HG02840 (cell line): ENCODE measurements at regions not wholly inside any gene's neighbourhood (a gene's known extent, or its start where the extent isn't known, plus 50 kb on each side); places are given as distances from the start of the nearest gene placed in this dataset.

ENCODE experiments used
- ATAC-seq: cut with Tn5 transposase; IDR thresholded peaks from one replicate; pipeline ENCODE4 v1.9.1; 2021; ENCODE audit warnings: mild to moderate bottlenecking, moderate library complexity, moderate number of reproducible peaks; ENCODE audit not compliant: unreplicated experiment, low FRiP score

- ATAC-seq, result no peak
These were observed 219.7 kb upstream of the PPP2R2D start for GRCh38 chr10:131681122-131681521.

GRCh38 chr10:131681656-131682055 lies 219.2 kb upstream of the PPP2R2D start:
- ATAC-seq, result no peak

DNA sequence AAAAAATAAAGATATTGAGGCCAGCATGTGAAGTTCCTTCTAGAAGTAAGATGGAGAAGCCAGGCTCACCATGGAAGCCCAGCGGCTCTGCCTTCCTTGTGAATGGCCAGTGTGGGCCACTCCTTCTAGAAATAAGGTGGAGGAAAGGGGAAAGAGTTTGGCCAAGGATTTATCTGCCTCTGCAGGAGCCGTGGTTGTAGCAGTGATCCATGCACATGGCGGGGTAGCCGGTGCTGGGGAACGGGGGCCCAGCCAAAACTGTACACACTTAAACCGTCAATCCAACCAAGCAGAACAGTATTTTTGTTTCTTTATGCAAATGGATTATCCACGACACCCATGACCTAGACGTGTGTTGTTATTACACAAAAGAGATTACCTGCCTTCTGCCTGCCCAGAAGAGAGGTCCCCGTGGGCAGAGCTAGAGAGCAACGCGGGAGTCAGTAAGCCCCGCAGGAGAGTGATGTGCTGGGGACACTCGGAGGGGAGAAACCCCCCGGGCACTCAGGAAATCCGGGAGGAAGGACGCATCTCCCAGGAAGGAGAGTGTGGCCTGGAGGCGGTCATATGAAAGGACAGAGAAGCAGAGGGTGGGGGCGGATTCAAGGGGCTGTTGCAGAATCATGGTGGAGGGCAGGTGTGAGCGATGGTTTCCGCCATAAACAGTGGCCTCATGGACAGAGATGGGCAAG lies 218.4 kb upstream of the PPP2R2D start:
- ATAC-seq, result no peak

GRCh38 chr10:131683281-131683861 lies 217.4 kb upstream of the PPP2R2D start:
- no peak for ATAC-seq

- no peak for ATAC-seq
These were observed 216.9 kb upstream of the PPP2R2D start for GRCh38 chr10:131683941-131684340.

GRCh38 chr10:131685007-131685406 lies 215.8 kb upstream of the PPP2R2D start:
- no peak for ATAC-seq

- ATAC-seq, result no peak
These were observed 215.2 kb upstream of the PPP2R2D start for GRCh38 chr10:131685576-131685975.

DNA sequence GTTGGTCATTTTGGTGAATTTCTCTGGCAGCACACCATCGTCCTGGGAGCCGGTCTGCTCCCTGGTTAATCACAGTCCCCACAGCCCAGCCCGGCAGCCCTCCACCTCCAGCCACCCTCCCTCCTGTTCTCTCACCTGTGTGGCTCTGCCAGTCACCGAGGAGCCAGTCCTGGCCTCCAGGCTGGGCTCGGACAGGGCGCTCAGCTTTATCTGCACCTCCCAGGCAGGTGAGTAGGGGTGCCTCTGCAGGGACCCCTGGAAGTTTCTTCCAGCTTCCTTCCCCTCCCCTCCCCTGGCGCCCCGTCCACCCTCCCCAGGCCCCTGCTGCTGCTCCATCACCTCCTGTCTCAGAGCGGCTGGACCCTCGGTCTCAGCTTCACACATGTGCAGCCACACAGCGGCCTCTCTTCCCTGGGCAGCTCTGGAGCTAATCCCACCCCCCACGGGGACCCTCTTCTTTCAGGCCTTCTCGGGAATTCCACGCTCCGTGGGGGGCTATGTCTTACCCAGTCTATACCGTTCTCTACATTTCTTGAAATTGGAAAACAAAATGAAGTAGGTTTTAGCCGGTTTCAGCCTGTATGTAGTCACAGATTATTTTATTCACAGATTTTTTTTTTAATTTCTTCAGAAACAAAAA lies 213.9 kb upstream of the PPP2R2D start:
- ATAC-seq, result no peak

DNA sequence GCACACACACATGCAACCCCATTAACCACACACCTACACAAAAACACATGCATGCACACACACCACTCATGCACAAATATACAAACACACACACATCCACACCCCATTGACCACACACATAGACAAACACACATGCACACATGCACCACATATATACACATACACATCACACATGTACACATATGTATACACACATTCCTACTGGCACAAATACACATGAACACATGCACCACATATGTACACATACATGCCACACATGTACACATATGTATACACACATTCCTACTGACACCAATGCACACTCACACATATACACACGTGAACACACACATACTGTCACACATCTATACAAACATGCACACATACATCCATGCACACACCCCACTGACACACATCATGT lies 212.5 kb upstream of the PPP2R2D start:
- no peak for ATAC-seq

DNA sequence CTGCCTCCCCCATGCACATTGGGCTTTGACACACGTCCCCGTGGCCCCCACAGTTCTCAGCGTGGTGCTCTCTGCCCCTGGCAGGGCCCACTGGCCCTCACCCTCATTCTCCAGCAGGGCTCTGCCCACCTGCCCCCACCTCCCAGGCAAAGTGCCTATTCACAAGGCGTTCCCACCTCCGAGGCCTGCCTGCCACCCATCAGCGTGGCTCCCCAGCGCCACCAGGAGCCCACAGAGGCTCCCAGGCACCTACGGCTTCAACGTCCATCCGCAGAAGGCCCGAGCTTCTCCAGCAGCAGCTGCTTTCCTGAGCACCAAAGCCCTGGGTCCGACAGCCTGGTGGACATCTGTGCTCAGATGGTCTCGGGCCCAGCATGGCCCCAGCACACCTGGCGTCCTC lies 211.8 kb upstream of the PPP2R2D start:
- no peak for ATAC-seq

DNA sequence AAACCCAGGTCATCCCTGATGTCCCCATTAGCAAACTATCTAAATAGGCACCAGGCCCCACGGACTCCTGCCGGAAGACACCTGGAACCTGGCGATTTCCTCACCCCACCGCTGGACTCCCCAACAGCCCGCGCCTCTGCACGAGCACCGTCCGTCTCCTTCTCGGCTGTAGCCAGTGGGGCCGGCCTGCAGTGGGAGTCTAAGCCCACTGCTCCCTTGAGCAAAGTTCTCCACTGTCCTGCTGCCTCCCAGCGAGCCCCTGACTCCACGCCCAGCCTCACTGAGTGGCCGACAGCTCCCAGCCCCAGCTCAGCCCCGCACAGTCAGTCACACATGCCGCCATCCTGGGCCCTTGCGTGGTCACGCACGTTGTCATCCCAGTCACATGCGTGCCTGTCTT lies 211.3 kb upstream of the PPP2R2D start:
- no peak for ATAC-seq

GRCh38 chr10:131689954-131690757 lies 210.7 kb upstream of the PPP2R2D start:
- no peak for ATAC-seq

- no peak for ATAC-seq
These were observed 210.0 kb upstream of the PPP2R2D start for GRCh38 chr10:131690805-131691239.

- no peak for ATAC-seq
These were observed 209.2 kb upstream of the PPP2R2D start for GRCh38 chr10:131691481-131692090.

DNA sequence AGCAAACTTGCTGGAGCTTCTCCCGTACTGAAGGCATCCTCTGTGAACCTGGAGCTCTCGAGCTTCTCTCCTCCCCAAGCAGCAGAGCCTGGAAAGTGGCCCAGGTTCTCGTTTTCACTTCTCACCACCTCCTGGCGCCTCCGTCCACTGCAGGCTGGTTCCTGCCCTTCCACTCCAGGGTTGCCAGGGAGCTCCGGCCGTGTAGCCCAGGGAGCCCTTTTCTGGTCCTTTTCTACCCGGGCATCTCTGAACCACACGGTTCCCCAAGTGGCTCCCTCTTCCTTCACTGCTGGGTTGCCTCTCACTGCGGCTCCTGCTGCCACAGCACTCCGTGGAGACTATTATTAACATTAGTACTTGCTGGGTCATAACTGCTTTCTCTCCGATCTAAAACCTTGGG lies 208.6 kb upstream of the PPP2R2D start:
- no peak for ATAC-seq

- no peak for ATAC-seq
These were observed 208.0 kb upstream of the PPP2R2D start for GRCh38 chr10:131692686-131693334.

DNA sequence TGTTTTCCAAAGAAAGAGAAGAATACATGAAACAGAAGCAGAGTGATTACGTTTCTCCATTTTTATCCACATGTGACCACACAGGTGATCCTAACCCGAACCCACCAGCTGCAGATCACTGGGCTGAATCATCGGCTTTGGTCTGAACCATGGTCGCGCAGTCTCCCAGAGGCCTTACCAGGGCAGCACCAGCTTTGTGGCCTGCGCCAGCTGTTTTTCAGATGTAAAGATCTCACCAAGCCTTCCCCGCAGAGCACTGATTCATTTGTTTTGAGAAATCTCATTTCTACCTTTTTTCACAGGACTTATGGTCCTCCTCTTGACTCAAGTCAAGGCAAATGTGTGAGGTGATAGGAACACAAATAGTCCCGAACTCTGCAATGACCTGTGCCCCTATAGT lies 207.0 kb upstream of the PPP2R2D start:
- no peak for ATAC-seq

DNA sequence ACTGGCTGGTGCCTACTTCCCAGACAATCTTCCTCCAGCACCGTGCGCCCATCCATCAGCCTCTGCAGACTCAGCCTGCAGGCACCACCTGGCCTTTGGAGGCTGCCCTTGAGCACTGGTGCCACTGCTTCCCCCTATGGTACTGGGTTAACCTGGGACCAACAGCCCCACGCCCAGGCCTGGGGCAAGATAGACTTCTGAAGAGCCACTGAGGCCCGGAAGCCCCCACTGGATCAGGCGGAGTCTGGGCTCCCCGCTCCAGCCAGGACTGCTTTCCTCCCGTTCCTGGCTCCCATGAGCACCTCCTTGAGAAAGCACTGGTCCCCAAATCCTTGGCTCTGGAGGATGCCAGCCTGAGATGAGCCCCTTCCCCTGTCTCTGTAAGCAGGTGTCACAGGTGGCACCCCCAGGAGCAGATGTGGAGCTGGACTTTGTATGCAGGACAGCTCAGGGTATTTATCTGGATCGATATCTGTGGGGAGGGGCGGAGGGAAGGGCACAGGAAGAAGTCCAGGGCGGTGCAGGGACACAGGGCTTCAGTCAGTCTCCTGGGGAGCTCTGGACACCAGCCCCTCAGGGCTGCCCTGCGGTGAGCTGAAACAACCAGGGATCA lies 206.5 kb upstream of the PPP2R2D start:
- no peak for ATAC-seq

- no peak for ATAC-seq
These were observed 205.9 kb upstream of the PPP2R2D start for GRCh38 chr10:131694781-131695495.
